Bronchial epithelial cell (primary cell): ENCODE measurements at regions not wholly inside any gene's neighbourhood (a gene's known extent, or its start where the extent isn't known, plus 50 kb on each side); places are given as distances from the start of the nearest gene placed in this dataset.

Experiments
- DNase-seq: peaks from one replicate; pipeline ENCODE4 v3.0.0-alpha.2; 2010; ENCODE audit warnings: low read depth
- FAIRE-seq: peaks from 2 replicates; lab custom pipeline; 2011; peaks lifted over from hg19 to GRCh38; lab: Jason Lieb, UNC
- H3K27me3 ChIP-seq: 2 replicates; pipeline ENCODE4 v1.5.1; 2011; ENCODE audit warnings: low read length; ENCODE audit not compliant: control insufficient read depth, insufficient read depth
- H3K36me3 ChIP-seq: 2 replicates; pipeline ENCODE4 v1.5.1; 2011; ENCODE audit warnings: low read length; ENCODE audit not compliant: control insufficient read depth, insufficient read depth
- H3K4me3 ChIP-seq: 2 replicates; pipeline ENCODE4 v1.5.1; 2011; ENCODE audit warnings: mild to moderate bottlenecking, low read depth, low read length, control low read depth
- CTCF ChIP-seq: IDR thresholded peaks from 2 replicates; pipeline ENCODE4 v1.5.1; 2011; ENCODE audit warnings: mild to moderate bottlenecking, moderate library complexity, low read length, control low read depth, inconsistent platforms; ENCODE audit not compliant: insufficient read depth, severe bottlenecking

GRCh38 chr12:108054496-108054895 is 74.6 kb upstream of the WSCD2 start:
- Histone ChIP-seq H3K4me3 (no peak overlapping the region), H3K27me3 (no peaks in the 10 kb centered on the region), H3K36me3 (no peaks in the 10 kb centered on the region)
- DNase-seq (no peak), FAIRE-seq (no peak)
- TF ChIP-seq CTCF: no peak

DNA sequence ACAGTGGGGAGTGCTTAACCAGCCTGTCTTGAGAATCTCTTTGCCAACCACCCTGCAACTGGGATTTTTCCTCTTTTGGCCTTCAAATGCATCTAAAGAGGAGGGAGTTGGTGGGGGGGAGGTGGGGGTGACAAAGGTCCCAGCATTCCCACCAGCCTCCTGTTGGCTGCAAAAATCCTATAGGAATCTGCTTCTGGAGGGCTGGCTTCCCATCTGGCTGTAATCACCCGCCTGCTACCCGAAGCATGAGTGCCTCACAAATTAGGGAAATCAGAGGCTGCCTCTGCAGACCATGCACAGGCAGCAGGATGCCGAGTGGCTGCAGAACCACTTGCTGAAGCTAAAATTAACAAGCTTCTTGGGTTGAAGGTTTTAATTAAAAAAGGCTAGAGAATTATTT is 73.9 kb upstream of the WSCD2 start:
- TF ChIP-seq CTCF: no peak
- DNase-seq (no peak), FAIRE-seq (no peak)
- Histone ChIP-seq H3K4me3 (no peak overlapping the region), H3K36me3 (no peaks in the 10 kb centered on the region), H3K27me3 (no peaks in the 10 kb centered on the region)

- H3K4me3 ChIP-seq: no peak overlapping the region
- no peak for FAIRE-seq
- no peaks in the 10 kb centered on the region for H3K36me3 ChIP-seq
- DNase-seq: no peak
- H3K27me3 ChIP-seq: no peaks in the 10 kb centered on the region
- TF ChIP-seq CTCF: no peak
Measured at GRCh38 chr12:108060067-108060466, 69.0 kb upstream of the WSCD2 start.

- no peak for FAIRE-seq
- Histone ChIP-seq H3K27me3 (no peaks in the 10 kb centered on the region), H3K4me3 (no peak overlapping the region), H3K36me3 (no peaks in the 10 kb centered on the region)
- TF ChIP-seq CTCF: no peak
- DNase-seq: no peak
Measured at GRCh38 chr12:108060903-108061302, 68.2 kb upstream of the WSCD2 start.

DNA sequence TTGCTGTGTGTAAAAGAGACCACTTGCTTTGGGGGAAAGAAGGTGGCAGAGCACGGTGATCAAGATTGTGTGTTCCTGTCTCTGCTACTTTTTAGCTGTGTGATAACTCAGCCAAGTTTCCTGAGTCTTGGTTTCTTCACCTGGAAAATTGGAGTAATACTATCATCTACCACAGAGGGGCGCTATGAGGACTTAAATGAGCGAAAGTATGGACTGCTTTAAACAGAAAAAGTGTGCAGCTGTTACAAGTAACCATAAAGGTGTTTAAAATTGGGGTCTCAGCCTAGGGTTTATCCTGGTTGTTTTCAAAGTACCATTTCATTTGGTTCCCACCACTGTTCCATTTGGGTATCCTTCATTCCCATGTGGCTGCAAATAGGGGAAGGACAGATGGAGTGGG is 65.9 kb upstream of the WSCD2 start:
- peak; percentile 8 for TF ChIP-seq CTCF
- Histone ChIP-seq H3K4me3 (no peak overlapping the region), H3K27me3 (no peaks in the 10 kb centered on the region), H3K36me3 (no peaks in the 10 kb centered on the region)
- peak; percentile 4 for DNase-seq
- no peak for FAIRE-seq

DNA sequence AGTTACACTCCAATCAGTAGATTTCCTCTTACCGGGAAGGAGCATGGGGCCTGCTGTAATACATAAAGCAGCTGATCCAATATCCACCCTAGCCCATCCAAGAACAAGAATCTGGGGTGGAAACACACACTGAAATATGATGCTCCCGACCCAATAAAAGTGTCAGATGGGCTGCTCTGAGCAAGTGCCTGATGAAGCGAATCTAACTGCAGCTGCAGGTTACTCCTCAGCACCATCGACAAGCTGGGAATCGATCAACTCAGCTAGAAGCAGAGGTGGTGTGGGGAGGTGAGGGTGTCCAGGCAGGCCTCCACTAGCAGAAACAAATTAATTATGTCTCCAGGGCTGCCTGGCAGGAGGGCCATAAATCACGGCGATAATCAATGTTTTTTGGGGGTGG is 64.0 kb upstream of the WSCD2 start:
- no peaks in the 10 kb centered on the region for H3K36me3 ChIP-seq
- FAIRE-seq: no peak
- H3K4me3 ChIP-seq: no peak overlapping the region
- no peaks in the 10 kb centered on the region for H3K27me3 ChIP-seq
- no peak for TF ChIP-seq CTCF
- DNase-seq: no peak
